Uterus (tissue), 3 donors: ENCODE measurements at regions not wholly inside any gene's neighbourhood (a gene's known extent, or its start where the extent isn't known, plus 50 kb on each side); places are given as distances from the start of the nearest gene placed in this dataset.
"Not testable (repeated sequence)": the region's sequence is repeated elsewhere in the genome, so short reads cannot be mapped to it uniquely, and the experiment has no call there.

Experiments used
- DNase-seq, 2 donors: peaks; one replicate each; pipeline ENCODE4 v3.0.0-alpha.2; 2019 to 2020
- H3K27ac ChIP-seq, 2 donors: fragments of 200-600 bp; sonication (generic); 1 replicate in 1 of 2; 2 replicates in 1 of 2; pipeline ENCODE4 v1.5.1; 2016 to 2018
- H3K27me3 ChIP-seq, 2 donors: fragments of 200-600 bp; sonication (generic); one replicate each; pipeline ENCODE4 v1.5.1; 2018 to 2019; ENCODE audit warnings: control low read depth in 1 of 2
- H3K36me3 ChIP-seq, 2 donors: fragments of 200-600 bp; sonication (generic); one replicate each; pipeline ENCODE4 v1.5.1; 2019; ENCODE audit warnings: control low read depth in 1 of 2
- H3K4me1 ChIP-seq, 2 donors: fragments of 200-600 bp; sonication (generic); one replicate each; pipeline ENCODE4 v1.5.1; 2018 to 2019; ENCODE audit warnings: control low read depth in 1 of 2
- H3K4me3 ChIP-seq, 2 donors: fragments of 200-600 bp; sonication (generic); 1 replicate in 1 of 2; 2 replicates in 1 of 2; pipeline ENCODE4 v1.5.1; 2018 to 2019; ENCODE audit warnings: mild to moderate bottlenecking in 1 of 2
- H3K9me3 ChIP-seq, 2 donors: fragments of 200-600 bp; sonication (generic); one replicate each; pipeline ENCODE4 v1.5.1; 2019; ENCODE audit warnings: control low read depth in 1 of 2
- CTCF ChIP-seq, 4 experiments: fragments of 200-600 bp in 2 of 4; fragments of 450-650 bp in 2 of 4; sonication (generic) in 2 of 4; IDR thresholded peaks; one replicate each; pipeline ENCODE4 v1.5.1; 2016 to 2019; ENCODE audit warnings: antibody characterized with exemption in 4 of 4, mild to moderate bottlenecking in 2 of 4, moderate library complexity in 1 of 4
- POLR2A ChIP-seq, 2 donors: fragments of 450-650 bp; IDR thresholded peaks; one replicate each; pipeline ENCODE4 v1.6.1; 2016; ENCODE audit warnings: antibody characterized with exemption in 2 of 2, mild to moderate bottlenecking in 1 of 2, moderate library complexity in 1 of 2
- intact Hi-C: fragments of 100-400 bp; cut with DNase I; formaldehyde crosslinking; loops from one replicate; pipeline ENCODE4 v1.15.1; 2023; ENCODE audit warnings: low total_unique reads
- donor health status: DM: yes; HTN: yes; CAD: no.

- H3K4me1 ChIP-seq, result no peaks in the 10 kb centered on the region
- intact Hi-C loops, result no loop called here
- no peaks in the 10 kb centered on the region for H3K9me3 ChIP-seq
Observed at GRCh38 chr1:25011943-25012638, 82.0 kb upstream of the RUNX3 start.

DNA sequence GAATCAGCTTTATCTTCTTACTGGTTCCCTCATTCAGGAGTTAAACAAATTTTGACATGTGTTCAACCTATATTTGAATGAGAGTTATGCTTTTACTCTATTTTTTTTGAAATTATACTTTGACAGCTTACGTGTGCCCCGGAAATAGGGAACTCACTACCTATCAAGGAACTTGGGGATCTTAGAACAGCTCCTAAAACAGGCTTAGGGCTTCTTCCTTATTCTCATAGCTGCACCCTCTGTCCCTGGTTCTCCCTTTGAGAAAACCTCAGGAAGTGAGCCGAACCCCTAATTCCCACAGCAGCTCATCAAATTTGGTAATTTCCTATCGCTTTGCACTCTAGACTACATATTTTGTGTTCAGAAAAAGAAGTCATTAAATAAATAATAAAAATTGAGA, 81.2 kb upstream of the RUNX3 start:
- Histone ChIP-seq H3K9me3 (no peaks in the 10 kb centered on the region), H3K36me3 (no peaks in the 10 kb centered on the region), H3K4me1 (no peaks in the 10 kb centered on the region), H3K27me3 (no peaks in the 10 kb centered on the region), H3K4me3 (no peak overlapping the region), H3K27ac (no peak overlapping the region)
- intact Hi-C loops, result no loop called here
- TF ChIP-seq CTCF (IDR thresholded peaks at IDR 0.05) (no peak), POLR2A (IDR thresholded peaks at IDR 0.05) (no peak)
- no peak for DNase-seq

More at GRCh38 chr1:25011943-25012638, 82.0 kb upstream of the RUNX3 start:
- no peak for DNase-seq
- no peaks in the 10 kb centered on the region for H3K27me3 ChIP-seq
- H3K4me3 ChIP-seq, result no peak overlapping the region
- TF ChIP-seq CTCF (IDR thresholded peaks at IDR 0.05), result no peak
- TF ChIP-seq POLR2A (IDR thresholded peaks at IDR 0.05), result no peak
- no peak overlapping the region for H3K27ac ChIP-seq
- no peaks in the 10 kb centered on the region for H3K36me3 ChIP-seq

GRCh38 chr1:25009671-25010262, 79.7 kb upstream of the RUNX3 start:
- H3K27ac ChIP-seq, result no peak overlapping the region
- H3K27me3 ChIP-seq, result no peaks in the 10 kb centered on the region
- no peaks in the 10 kb centered on the region for H3K4me1 ChIP-seq
- no peak overlapping the region for H3K4me3 ChIP-seq
- DNase-seq, result no peak
- no peaks in the 10 kb centered on the region for H3K9me3 ChIP-seq
- intact Hi-C loops, result no loop called here
- no peaks in the 10 kb centered on the region for H3K36me3 ChIP-seq
- TF ChIP-seq POLR2A (IDR thresholded peaks at IDR 0.05), result no peak
- no peak for TF ChIP-seq CTCF (IDR thresholded peaks at IDR 0.05)

GRCh38 chr1:25008192-25008485, 78.1 kb upstream of the RUNX3 start:
- H3K4me3 ChIP-seq, result no peak overlapping the region
- H3K27me3 ChIP-seq, result no peaks in the 10 kb centered on the region
- no peaks in the 10 kb centered on the region for H3K36me3 ChIP-seq
- H3K27ac ChIP-seq, result no peak overlapping the region
- no peaks in the 10 kb centered on the region for H3K9me3 ChIP-seq
- DNase-seq, result no peak
- no peaks in the 10 kb centered on the region for H3K4me1 ChIP-seq
- TF ChIP-seq POLR2A (IDR thresholded peaks at IDR 0.05), result no peak
- no peak for TF ChIP-seq CTCF (IDR thresholded peaks at IDR 0.05)
- intact Hi-C loops, result no loop called here

GRCh38 chr1:25007390-25008191, 77.5 kb upstream of the RUNX3 start:
- H3K4me3 ChIP-seq, H3K36me3 ChIP-seq, H3K27me3 ChIP-seq, intact Hi-C loops, DNase-seq, H3K9me3 ChIP-seq, H3K27ac ChIP-seq, H3K4me1 ChIP-seq: not testable (repeated sequence)
